GM21390 (cell line): ENCODE measurements at regions not wholly inside any gene's neighbourhood (a gene's known extent, or its start where the extent isn't known, plus 50 kb on each side); places are given as distances from the start of the nearest gene placed in this dataset.

Source experiments
- ATAC-seq: cut with Tn5 transposase; IDR thresholded peaks from one replicate; pipeline ENCODE4 v1.9.1; 2021; ENCODE audit not compliant: unreplicated experiment

DNA sequence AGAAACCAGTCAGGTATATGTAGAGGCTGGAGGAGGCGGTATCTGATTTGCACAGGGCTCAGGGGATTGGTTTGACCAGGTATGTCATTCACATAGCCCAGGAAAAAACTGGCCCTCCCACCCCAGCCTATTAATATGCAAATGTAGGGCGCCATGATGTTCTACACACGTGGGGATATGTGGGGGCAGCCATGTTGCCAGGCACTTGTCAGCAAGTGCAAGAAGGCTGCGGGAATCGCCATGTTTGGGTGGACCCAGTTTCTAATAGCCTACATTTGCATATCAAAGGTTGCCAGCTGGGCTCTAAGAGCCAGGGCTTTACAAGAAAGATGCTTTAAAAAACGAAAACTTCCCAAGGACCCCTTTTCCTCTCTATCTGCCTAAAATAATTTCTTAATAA is 335.1 kb downstream of the SMARCA1 start:
- ATAC-seq, result no peak

DNA sequence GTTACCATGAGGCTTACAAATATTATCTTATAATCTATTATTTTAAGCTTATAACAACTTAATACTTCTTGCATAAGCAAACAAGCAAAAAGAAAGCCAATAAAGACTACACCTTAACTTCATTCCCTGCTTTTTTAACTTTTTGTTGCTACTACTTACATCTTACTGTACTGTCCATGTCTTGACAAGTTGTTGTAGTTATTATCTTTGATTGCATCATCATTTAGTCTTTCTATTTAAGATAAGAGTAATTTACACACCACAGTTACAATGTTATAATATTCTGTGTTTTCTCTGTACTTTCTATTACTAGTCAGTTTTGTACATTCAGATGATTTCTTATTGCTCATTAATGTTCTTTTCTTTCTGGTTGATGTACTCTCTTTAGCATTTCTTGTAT is 346.6 kb downstream of the SMARCA1 start:
- no peak for ATAC-seq

DNA sequence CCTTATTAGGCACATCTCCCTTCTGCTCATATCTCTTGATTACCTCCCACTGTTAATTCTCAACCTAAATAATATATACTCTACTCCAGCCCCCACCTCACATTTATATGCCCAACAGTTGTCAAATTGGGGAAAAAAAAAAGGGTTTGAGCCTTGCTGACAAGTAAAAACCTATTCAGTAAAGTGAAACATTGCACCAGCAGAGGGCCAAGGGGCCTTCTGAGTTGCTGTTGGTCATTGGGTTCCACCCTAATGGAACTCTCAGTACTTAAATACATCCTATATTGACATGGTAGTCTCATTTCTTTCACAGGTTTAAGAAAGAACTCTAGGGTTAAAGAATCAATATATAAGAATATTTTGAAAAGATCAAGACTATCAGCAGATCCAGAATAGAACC is 362.2 kb downstream of the SMARCA1 start:
- ATAC-seq, result no peak

DNA sequence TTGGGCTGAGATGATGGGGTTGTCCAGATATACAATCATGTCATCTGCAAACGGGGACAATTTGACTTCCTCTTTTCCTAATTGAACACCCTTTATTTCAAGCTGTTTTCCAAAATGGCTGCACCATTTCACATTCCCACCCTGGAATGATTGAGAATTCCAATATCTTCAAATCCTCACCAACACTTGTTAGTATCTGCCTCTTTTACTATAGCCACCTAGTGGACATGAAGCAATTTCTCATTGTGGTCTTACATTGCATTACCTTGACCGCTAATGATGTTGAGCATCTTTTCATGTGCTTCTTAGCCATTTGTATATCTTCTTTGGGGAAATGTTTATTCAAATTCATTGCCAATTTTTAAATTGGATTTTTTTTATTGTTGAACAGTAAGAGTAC is 364.8 kb downstream of the SMARCA1 start:
- no peak for ATAC-seq

DNA sequence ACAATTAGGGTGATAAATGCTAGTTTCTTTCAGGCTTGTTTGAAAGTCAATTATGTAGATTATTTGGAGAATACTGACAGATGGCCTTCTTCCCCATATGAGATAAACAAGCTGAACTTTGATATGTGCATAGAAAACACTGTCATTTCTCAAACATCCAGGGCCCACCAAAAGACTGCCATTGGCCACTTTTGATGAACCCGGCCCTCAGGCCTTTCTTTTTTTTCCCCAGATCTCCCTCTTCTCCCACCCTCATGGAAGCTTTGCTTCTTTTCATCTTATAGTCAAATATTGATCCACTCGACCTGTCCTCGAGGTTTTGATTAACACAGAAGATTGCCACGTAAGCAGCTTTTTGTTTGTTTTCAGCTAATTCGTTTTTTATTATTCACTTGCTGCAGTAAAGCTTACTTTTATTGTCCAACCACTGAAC is 377.4 kb downstream of the SMARCA1 start:
- no peak for ATAC-seq

DNA sequence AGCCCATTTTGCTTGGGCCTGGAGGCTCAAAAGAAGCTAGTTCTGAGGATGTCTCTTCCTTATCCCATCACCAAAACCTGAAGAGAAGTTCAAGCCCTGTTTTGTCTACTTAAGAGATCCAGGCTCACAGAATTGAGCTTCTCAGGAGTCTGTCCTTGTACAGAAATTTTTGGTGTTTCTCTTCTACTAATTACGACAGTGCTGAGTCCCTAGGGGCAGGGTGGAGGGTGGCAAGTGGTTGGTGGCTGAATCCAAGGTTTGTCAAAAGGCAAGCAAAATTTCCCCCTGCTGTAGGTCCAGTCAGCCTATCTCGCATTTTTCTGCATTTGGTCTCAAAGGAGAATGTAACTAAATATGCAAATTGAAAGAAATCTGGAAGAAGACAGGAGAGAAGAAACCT is 377.9 kb downstream of the SMARCA1 start:
- ATAC-seq, result no peak

DNA sequence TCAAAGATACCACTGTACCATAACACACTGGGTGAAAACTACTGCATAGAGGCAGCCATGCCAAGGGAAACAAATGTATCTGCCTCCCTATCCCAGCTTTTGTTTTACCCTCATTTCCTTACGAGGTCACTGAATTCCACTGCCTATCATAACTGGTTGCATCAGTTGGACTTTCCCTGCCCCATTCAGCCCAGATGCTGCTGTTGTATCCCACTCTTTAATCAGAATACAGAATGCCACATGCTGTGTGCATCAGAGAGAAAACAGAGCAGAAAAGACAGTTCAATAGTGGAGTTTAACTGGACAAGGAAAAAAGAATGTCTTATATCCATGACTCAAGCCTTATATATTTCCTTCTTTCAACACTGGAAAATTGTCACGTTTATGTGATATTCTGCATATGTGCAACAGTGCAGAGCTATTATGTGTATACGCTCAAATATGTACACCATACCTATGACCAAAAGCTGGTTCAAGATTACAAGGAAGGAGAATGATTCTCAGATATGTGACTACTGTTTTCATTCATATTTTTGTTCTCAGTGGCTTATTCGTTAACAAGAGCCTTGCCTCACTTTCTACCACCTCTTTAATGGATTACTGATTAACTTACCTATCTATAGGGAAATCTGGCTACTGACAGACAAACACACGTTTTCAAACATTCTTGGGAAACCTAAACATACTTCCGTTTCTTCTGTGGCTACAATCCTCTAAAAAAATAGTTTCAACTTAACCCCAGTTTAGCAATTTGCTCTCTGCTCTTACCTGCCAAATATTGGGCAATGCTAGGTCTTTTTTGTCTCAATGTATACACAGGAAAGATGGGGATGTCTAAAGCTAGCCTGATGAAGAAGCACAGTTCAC is 378.9 kb downstream of the SMARCA1 start:
- no peak for ATAC-seq

DNA sequence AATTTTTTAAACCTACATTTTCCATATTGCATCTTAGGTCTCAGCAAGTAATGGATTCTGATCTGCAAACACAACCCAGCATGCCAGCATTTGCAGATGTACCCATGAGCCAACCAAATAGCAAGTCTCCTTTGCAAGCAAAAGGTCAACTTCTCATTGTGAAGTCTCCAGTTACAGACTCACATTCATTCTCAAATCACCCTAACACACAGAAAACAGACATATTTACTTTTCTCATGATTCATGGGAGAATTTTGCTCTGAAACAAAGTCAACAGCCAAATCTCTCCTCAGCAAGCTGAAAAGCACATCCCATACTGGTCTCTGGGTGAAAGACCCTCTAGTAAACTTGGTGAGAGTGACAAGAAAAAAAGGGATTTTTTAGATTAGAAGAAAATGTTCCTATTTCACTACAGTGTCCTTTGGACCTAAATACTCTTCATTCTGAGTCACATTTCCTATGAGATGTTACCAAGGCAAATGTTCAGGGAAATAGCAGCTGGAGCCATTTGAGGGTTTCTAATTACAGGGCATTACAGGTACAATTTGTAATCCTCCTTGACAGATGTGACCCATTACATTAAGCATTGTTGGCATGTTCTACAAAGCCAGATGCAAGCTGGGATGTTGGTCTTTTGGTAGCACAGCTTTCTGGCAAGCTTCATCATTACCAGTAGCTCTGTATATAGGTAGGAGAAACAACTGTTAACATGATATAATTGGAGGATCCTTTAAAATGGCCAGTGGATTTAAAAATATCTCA is 383.3 kb downstream of the SMARCA1 start:
- no peak for ATAC-seq

DNA sequence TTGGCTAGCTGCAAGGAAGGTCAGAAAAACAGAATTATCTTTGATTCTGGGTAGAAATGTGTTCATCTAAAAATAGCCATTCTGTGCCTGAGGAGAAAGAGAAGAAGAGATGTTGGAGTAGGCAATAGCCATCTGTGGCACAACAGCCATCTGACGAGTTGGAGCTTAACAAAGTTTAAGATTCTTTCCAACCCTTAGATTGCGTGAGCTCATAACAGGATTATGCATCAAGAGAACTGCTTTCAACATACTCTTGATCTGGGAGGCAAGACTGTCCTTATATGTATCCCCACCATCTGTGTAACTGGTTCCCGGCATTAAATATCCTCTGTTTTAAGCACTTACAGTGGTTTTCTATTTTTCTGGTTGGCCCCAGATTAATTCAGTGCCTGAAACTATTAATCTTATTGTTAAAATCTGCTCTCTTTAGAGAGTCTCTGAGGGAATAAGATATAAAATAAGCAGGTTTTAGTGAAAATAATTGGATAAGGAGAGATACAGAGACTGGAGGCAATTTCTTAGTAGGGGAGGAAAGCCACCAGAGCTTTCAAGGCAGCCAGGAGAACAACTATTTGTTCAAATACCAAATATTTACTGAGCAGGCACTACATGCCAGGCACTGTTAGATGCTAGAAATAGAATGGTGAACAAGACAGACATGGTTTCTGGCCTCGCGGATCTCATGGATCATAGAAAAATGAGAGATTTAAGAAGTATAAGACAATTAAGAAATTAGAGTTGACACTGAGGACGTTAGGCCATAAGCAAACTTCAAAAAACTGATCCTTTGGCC is 398.0 kb downstream of the SMARCA1 start:
- no peak for ATAC-seq

DNA sequence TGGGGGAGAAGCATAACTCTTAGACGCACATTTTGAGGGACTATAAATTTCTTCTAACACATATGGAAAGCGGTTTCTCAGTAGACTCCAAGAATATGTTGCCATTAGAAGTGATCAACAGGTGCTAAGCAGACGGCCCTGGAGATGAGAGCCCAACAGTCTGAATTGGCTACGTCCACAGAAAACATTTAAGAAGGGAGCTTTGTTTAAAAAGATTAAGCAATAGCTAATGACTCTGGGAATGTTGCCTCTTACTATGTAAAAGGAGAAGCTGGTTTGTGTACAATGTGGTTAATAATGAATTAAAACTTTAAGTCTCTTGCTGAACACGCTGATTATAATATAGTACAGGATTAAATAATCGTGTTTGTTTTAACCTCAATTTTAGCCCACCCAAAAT is 399.5 kb downstream of the SMARCA1 start:
- no peak for ATAC-seq

DNA sequence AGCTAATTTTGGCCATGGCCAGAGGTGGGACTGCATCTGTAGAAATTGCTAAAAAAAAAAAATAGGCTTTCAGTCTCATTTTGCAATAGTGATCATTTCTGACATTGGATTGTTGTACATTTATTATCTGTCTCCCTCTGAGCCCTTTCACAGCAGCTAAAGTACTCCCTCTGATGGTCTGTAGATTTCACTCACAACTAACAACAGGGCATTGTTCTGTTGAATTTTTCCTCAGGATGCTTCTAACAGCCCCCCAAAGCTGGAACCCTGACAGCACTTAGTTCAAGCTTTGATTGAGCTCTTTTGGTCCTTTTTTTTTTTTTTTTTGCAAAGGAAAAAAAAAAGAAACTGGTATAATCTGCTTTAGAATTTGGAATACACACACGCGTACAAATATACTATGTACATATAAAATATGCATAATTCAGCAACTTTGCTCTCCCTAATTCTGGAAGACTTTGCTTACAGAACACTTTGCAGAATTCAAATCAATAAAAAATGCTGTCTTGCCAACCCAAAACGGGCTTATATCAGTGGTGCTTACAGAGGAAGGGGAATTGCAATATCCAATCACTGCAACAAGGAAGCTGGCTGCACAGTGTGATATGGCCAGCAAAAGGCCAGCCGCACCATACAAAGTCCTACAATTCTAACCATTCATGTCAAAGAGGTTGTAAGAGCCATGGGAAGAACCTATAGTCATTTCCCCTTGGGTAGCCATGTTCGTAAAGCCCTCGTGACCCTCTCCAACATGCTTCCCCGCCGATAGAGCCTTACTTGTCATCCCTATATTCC is 406.4 kb downstream of the SMARCA1 start:
- no peak for ATAC-seq

DNA sequence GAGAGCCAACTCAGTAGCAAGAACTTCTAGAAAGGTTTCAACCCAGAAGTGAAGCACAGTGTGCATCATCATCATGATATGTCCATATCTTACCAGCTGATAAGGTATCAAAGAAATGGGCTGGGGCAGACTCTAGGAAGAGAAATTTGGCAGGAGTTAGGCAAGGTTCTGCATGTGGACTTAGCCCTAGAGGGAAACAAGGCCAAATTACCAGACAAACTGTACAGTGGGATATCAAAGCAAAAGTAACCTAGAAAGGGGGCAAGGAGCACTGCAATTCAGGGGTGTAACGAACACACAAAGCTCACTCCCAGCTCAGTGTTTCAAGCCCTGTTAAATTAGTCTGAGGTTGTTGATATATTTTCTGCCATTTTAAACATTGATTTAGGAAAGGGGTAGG is 407.4 kb downstream of the SMARCA1 start:
- ATAC-seq, result no peak

DNA sequence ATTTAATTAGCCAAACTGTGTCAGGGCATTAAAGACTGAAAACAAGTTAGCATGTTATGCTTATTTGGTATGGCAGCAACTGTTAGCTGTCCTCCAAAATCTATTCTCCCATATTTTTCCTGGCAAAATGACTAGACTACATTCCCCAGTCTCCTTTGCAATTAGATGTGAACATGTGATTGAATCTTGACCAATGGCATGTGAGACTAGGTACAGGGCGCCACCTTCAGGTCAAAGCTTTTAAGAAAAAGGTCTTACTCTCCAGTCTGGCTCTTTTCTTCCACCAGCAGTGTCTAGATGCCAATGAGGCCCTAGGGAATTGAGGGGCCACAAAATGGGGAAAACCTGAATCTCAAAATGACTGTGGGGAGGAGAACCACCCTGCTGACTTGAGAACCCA is 408.2 kb downstream of the SMARCA1 start:
- peak; percentile 89 for ATAC-seq

DNA sequence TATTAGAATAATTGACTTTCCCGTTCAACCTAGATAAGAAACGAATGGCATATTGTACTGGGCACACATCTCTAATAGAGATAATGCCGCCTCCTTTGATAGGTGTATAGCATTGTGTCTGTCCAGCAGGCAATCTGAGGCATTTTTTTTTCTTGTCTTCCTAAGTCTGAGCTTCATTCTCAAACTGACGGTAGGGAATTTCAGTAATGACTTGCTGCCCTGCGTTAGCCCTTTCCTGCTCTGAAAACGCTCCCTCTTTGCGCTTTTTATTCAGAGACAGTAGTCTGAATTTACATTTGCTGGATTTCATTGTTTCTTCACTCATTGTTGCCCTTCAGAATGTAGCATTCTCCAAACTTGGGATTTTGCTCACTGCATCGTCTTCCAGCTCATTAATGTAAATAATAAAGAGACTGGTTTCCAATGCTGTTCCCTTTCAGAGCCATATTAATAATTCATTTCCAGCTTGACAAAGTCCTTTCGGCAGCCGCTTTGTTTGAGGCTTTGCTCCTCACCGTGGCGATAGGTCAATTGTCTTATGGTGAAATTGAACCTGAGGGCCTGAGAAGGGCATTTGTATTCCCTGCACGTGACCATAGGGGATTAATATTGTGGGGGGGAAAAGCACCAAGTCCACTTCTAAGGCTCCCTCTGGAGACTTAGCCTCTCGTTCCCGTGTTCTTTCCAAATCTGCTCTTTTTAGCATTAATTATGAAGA is 412.1 kb downstream of the SMARCA1 start:
- ATAC-seq, result no peak

DNA sequence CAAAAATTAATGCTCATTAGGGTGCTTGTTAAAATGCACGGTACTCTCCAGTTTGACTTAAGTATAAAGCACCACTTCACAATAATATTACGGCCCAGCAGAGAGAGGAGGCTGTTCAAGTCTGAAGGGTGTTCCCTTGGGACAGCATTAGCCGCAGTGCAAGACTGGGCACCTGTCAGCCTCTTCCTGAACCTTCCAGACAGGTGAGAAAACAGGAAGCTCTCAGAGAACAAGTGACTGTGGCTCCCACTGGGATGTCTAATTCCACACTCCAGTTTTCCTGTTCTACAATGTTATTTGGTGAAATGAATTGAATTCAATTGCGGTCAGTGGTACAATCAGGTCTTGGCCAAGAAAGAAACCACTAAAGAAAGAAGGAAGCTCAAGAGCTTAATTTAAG is 414.4 kb downstream of the SMARCA1 start:
- no peak for ATAC-seq

DNA sequence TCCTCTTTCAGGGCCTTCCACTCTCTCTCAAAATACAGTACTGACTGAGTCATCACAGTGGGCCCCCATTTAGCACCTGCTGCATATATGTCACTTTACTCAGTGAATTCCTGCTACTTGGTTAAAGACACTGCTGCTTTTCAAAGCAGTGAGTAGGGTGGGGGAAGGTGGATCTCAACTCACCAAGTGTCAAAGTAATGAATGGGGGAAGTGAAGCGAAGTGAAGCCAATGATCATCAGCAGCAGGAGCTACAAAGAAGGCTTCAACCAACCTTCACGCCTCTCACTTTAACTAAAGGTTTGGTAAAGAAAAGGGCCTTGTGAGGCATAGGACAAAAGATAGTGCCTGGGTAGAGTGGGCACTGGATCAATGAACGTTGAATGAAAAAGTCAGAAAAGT is 424.1 kb downstream of the SMARCA1 start:
- ATAC-seq, result no peak

DNA sequence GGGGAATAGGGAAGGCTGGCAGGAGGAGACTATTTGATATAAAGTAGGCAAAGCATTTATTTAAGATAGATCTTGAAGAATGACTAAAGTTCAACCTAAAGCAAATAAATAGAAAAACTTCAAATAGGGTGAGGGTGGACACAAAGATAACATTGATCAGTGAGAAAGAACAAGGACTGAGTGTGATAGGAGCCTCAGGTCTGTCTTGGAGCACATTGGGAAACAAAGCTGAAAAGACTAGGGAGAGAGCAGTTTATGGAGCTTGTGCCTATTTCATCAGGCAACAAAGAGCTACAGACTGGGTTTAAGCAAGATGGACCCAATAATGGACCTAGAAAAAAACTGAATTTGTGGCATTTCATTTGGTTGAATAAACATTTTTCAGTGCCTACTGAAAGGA is 425.6 kb downstream of the SMARCA1 start:
- ATAC-seq, result no peak

DNA sequence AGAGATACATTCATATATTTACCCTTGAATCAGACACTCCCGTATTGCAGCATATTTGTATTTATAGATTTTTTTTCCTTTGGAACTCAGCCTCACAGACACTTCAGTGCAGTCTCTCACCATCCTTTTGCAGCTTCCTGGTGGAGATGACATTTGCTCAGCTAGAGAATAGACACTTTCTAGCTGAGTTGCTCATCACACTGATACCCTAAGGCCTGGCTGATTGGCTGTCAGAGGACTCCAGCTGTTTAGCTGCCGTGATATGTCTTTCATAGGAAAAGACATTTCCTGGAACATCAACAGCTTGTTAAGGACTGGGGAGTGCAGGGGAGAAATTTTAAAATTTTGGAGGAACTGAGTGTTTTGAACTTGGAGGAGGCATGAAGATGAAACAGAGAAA is 429.6 kb downstream of the SMARCA1 start:
- no peak for ATAC-seq

DNA sequence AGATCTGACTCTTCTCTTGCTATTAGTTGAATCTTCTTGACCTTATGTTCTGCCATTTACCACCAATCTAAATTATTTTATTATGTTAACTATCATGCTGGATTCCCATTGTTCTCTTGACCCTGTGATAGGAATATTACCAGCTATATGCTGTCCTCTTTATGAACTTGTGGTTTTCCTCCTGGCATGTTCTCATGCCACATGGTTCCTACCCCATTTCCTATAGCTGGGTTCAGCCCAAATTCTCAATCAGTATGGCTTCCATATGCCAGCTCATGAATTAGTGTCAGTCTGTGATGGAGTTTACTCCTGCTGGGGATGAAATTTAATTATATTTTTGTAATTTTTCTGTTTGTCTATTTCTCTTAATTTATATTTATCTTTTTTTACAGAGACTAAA is 430.5 kb downstream of the SMARCA1 start:
- ATAC-seq, result no peak

DNA sequence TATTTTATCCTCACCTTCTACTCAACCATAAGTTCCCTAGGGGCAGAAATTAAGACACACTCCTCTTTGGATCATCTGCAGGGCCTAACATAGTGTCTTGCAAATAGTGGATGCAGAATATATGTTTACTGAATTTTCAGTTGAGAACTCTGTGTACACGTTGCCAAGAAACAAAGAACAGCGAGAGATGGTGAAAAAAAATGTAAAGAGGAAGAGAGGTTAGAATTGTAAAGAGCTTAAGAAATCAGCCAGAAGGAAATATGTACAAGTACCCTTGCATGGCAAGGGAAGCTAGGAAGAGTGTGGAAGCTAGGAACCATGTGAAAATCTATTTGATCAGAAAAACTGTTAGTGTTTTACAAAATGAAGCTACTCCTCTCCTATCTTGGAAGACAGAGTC is 431.0 kb downstream of the SMARCA1 start:
- no peak for ATAC-seq
